ENCODE measurements at regions not wholly inside any gene's neighbourhood (a gene's known extent, or its start where the extent isn't known, plus 50 kb on each side); places are given as distances from the start of the nearest gene placed in this dataset.

DNA sequence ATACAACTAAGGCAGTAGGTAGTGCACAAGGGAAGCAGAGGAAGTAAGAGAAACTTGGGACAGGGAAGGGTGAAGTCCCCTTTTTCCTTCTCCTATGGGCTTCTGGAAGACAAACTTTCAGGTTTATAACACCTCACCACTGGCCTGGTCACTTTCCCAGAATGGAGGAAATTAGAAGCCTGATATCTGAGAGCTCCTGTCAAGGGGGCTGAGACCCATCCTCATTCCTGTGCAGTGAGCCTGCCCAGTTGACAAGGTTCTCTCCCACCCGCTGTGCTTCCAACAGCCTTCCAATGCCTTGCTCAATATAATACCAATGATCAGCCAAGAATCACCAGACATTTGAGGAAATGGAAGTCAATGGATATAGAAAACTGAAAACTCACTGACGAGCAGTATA is 100.4 kb upstream of the YPEL5 start:
- no peaks in the 10 kb centered on the region for H3K27me3 ChIP-seq (ENCODE audit: control insufficient read depth in 2 of 2, insufficient read depth in 2 of 2, low read length in 2 of 2)
- H3K4me1 ChIP-seq (ENCODE audit: control insufficient read depth, extremely low read depth, insufficient read depth, low read length): no peaks in the 10 kb centered on the region
- no peak overlapping the region for H3K9ac ChIP-seq (replicated peaks; ENCODE audit: extremely low read depth, insufficient read depth, low read length)
- H3K9me3 ChIP-seq (replicated peaks; ENCODE audit: control insufficient read depth, insufficient read depth, low read length): no peaks in the 10 kb centered on the region
- CTCF ChIA-PET: no interaction called here
- FAIRE-seq (no peak), DNase-seq (ENCODE audit: low read depth, low spot score) (no peak)
- dilution Hi-C loops (cut with MboI; ENCODE audit: extremely low pct_ligation_motif_present, low sequenced_read_pairs) (no loop called here), intact Hi-C loops (cut with micrococcal nuclease) (no loop called here)
- no peak overlapping the region for H3K27ac ChIP-seq (ENCODE audit: insufficient read depth, low read depth, low read length)
- no TSS peak for BruUV-seq (replicated peaks)
- H3K36me3 ChIP-seq (ENCODE audit: control insufficient read depth in 2 of 2, extremely low read depth in 1 of 2, insufficient read depth in 2 of 2, low read length in 2 of 2): no peaks in the 10 kb centered on the region
- H4K20me1 ChIP-seq (replicated peaks; ENCODE audit: control insufficient read depth, extremely low read depth, insufficient read depth, low read length): no peaks in the 10 kb centered on the region
- no peak overlapping the region for H3K4me2 ChIP-seq (ENCODE audit: insufficient read depth, low read length)
- no peak overlapping the region for H3K4me3 ChIP-seq (replicated peaks in 1 of 3; ENCODE audit: insufficient read depth in 1 of 3, low read depth in 1 of 3, low read length in 3 of 3)
- H3K9me1 ChIP-seq (replicated peaks; ENCODE audit: control insufficient read depth, extremely low read depth, insufficient read depth, low read length): no peaks in the 10 kb centered on the region
- H2AFZ ChIP-seq (ENCODE audit: low read depth, low read length): no peak overlapping the region
- H3K79me2 ChIP-seq (ENCODE audit: control insufficient read depth, insufficient read depth, low read length): no peaks in the 10 kb centered on the region
- TF ChIP-seq JUN (IDR thresholded peaks at IDR 0.05; ENCODE audit: borderline replicate concordance, insufficient read depth, insufficient read length, low read depth): no peak
- TF ChIP-seq MYC (IDR thresholded peaks at IDR 0.05; ENCODE audit: low read depth, low read length): no peak
- TF ChIP-seq GATA2 (IDR thresholded peaks at IDR 0.05; ENCODE audit: insufficient read depth, insufficient read length, low read depth, low read length): no peak
- no peak for TF ChIP-seq FOS (IDR thresholded peaks at IDR 0.05; ENCODE audit: borderline replicate concordance, insufficient read depth, low read length)
- TF ChIP-seq, protein P1, sequence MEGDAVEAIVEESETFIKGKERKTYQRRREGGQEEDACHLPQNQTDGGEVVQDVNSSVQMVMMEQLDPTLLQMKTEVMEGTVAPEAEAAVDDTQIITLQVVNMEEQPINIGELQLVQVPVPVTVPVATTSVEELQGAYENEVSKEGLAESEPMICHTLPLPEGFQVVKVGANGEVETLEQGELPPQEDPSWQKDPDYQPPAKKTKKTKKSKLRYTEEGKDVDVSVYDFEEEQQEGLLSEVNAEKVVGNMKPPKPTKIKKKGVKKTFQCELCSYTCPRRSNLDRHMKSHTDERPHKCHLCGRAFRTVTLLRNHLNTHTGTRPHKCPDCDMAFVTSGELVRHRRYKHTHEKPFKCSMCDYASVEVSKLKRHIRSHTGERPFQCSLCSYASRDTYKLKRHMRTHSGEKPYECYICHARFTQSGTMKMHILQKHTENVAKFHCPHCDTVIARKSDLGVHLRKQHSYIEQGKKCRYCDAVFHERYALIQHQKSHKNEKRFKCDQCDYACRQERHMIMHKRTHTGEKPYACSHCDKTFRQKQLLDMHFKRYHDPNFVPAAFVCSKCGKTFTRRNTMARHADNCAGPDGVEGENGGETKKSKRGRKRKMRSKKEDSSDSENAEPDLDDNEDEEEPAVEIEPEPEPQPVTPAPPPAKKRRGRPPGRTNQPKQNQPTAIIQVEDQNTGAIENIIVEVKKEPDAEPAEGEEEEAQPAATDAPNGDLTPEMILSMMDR (IDR thresholded peaks at IDR 0.05; ENCODE audit: extremely low read depth in 1 of 2, insufficient read depth in 1 of 2, low read depth in 1 of 2, low read length in 2 of 2): no peak
- no peak for TF ChIP-seq POLR2A (IDR thresholded peaks at IDR 0.05; ENCODE audit: low read depth, low read length)
- no peak for TF ChIP-seq EZH2 (IDR thresholded peaks at IDR 0.05; ENCODE audit: borderline replicate concordance, low read depth, low read length, severe bottlenecking)
- TF ChIP-seq, protein P2, sequence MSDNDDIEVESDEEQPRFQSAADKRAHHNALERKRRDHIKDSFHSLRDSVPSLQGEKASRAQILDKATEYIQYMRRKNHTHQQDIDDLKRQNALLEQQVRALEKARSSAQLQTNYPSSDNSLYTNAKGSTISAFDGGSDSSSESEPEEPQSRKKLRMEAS (IDR thresholded peaks at IDR 0.05; ENCODE audit: insufficient read depth, insufficient read length): no peak
- TF ChIP-seq POLR2AphosphoS5 (IDR thresholded peaks at IDR 0.05; ENCODE audit: insufficient read depth, low read depth, low read length): no peak
- POLR2A ChIA-PET: no interaction called here

All from endothelial cell of umbilical vein (primary cell).